Stimulated activated CD4-positive, alpha-beta T cell treated with anti-CD3 and anti-CD28 coated beads, Interleukin-2, amount 100 ng/mL, for 48 hours (primary cell): ENCODE measurements at regions not wholly inside any gene's neighbourhood (a gene's known extent, or its start where the extent isn't known, plus 50 kb on each side); places are given as distances from the start of the nearest gene placed in this dataset.
"Not testable (repeated sequence)": the region's sequence is repeated elsewhere in the genome, so short reads cannot be mapped to it uniquely, and the experiment has no call there.

Source experiments
- DNase-seq, 2 donors: peaks; one replicate each; pipeline ENCODE4 v3.0.0-alpha.2; 2020

- not testable (repeated sequence) for DNase-seq
These were observed 102.6 kb upstream of the OTOS start for GRCh38 chr2:240243049-240243448.

DNA sequence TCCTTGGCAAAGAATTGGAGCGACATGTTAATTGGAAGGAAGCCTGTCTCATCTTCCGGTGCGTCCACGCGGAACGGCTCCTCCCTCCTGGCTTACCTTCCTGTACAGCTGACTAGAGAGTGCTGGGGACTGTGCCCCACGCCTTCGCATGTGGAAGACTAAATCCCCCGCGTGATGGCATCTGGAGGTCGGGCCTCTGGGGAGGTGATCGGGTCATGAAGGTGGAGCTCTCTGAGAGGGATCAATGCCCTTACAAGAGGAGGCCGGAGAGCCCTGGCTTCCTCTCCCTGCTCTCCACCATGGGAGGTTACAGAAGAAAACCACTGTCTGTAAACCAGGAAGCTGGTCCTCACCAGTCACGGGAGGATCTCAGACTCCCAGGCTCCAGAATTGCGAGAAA is 104.1 kb upstream of the OTOS start:
- DNase-seq, result no peak

DNA sequence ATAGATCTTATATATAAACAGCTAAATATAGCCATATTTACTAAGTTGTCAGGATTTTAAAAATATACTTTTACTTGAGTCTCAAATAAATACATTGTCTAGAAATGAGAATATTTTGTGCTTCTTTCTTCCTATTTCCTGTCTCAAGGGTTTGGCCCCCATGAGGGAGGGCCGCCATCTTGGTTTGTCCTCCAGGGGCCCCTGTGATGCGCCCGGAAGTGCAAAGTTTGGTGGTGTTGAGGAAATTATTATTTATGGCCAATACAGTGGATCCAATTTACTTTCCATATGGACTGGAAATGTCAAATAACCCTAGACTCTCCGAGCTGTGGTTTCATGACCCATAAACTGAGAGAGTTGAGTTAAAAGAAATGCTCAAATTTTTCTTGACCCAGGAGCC is 104.7 kb upstream of the OTOS start:
- no peak for DNase-seq

DNA sequence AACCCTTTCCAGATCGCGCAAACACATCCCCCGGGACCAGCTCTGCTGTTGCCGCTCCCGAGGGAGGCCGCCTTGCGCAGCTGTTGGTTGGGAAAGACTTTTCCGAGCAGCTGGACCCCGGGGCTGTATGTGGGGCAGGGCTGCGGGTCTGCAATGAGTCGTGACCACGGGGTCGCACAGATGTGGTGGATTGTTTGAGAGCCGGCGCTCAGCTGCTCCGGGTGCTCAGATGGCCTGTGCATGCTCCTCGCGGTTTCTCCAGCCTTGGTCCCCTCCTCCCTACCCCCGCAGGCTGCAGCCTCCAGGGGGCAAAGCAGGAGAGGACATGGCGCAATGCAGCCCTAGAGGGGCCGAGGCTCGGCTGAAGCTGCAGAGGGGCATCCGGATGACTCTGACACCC is 105.2 kb upstream of the OTOS start:
- no peak for DNase-seq

GRCh38 chr2:240246173-240246820 is 105.8 kb upstream of the OTOS start:
- DNase-seq, result no peak

DNA sequence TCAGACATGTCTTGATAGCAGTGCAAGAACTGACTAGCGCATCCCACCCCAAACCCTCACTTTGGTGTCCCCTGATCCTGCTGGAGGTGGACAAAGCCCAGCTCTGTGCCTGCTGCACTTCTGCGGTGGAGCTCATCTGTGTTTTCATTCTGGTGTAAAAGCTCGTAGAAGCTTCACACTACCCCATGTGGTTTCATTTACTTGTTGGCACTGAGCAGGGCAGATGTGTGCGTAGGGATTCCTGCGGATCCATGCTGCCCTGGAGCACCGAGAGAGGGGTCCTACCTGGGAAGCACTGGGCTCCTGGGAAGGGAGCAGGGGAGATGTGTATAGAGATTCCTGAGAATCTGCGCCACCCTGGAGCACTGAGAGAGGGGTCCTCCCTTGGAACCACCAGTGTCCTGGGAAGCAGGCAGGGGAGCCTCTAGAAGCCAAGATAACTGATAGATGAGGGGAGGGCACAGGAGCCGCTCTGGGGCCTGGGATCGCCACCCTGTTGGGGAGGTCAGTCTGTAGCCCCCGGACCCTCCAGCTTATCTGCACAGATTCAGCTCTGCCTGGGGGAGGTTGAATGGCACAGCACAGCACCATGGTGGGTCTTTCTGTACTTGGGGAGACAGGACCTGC is 106.9 kb upstream of the OTOS start:
- DNase-seq, result no peak

GRCh38 chr2:240247868-240248720 is 107.6 kb upstream of the OTOS start:
- no peak for DNase-seq

DNA sequence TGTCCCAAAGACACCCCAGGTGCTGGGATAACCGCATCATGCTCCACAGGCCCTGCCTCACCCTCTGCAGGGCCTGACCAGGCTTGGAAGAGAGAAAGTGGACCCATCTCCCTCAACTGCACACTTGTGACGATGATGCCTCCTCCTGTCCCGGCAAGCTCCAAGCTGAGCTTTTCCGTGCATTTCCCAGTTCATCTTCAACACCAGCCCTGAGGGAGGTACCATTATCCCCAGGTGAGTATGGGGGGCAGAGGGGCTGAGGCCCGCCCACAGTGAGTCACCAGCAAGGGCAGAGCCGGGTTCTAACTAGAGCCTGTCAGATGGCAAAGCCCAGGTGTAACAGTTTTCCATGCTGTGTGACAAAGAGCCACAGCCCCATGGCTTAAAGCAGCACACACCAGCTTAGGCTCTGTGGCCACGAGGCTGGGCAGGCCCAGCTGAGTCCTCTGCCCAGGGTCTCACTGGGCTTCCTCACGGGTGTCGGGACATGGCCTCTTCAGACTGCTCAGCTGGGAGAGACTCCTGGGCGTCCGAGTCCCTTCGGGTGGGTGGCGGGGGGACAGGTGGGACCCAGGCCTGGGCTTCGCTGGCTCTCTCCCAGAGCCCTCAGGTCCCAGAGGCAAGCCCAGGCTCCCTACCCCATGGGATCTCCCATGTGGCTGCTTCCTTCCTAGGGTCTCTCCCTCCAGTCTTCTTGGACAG is 108.4 kb upstream of the OTOS start:
- no peak for DNase-seq

GRCh38 chr2:240249423-240250149 is 109.1 kb upstream of the OTOS start:
- DNase-seq, result no peak

DNA sequence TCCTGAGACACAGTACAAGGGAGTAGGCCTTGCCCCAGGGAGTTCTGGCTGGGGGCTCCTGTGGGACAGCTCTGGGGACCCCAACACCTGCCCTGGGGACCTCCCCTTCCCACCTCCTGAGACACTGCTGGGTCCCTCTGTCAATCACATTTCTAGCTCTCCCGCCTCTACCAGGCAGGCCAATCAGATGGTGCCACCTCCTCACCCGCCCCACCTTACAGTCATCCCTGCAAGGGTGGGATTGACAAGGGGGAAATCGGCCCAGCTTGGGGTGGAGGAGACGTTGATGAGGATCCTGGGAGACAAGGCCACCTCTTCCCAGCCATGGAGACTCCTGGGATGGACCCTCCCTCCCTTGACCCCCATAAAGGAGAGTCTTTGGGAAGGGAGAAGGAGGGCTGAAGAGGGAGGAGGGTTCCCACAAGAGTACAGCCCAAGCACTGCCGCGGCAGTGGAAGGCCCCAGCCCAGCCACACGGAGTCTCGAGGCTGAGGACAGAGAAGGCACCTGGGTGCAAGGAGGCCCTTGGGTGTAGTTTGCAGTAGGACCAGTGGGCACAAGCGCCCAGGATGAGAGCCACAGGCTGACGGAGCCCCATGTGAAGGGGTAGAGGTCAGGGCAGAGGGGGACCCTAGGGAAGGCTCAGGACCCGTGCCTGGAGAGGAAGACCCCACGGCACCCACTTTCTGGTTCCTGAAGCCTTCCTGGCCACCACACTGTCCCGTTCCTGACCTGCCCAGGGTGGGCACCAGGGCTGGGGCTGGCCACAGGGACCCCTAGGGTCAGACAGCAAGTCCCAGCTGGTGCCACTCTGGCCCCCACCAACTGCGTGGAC is 109.9 kb upstream of the OTOS start:
- no peak for DNase-seq

GRCh38 chr2:240250985-240251847 is 110.8 kb upstream of the OTOS start:
- DNase-seq, result no peak

DNA sequence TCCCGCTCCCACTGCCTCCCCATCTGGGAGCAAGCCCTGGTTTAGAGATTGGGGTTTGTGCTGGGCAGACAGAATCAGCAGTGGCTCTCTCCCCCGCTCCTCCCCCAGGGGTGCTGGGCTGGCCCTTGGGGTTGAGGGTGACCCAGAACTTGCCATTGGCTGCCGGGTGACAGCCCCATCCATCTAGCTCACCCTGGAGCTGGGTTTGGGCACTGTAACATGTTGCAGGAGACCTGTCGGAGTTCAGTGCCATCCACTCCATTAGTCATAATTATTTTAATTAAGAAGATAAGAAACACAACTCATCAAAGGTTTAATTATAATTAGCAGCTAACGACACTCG is 111.4 kb upstream of the OTOS start:
- DNase-seq, result no peak

DNA sequence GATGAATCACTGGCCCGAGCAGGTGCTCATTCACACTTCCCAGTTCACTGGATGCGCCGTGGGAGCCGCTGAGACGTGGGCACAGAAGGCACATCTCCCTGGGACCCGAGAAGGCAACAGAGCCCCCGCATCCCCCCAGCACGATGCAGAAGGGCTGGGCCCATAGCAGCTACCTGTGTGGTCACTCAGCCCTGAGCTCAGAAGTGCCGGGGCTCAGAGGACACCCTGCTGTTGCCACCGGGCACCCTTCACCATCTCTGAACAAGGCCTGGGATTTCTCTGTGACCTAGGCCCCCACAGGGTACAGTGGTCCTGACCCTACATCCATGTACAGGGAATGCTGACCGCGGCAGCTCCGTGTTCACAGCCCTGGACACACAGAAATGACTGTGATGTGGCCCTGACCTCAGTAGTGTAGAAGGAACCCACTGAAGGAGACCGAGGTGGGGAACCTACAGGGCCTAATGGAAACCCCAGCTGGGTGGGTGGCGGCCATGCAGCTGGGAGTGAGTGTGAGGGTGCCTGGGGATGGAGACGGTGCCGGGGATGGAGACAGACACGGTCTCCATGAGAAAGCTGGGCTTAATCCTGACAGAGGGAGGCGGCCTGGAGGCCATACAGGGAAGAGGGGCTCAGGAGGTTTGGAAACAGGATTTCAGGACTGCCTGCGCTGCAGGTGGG is 111.9 kb upstream of the OTOS start:
- no peak for DNase-seq

DNA sequence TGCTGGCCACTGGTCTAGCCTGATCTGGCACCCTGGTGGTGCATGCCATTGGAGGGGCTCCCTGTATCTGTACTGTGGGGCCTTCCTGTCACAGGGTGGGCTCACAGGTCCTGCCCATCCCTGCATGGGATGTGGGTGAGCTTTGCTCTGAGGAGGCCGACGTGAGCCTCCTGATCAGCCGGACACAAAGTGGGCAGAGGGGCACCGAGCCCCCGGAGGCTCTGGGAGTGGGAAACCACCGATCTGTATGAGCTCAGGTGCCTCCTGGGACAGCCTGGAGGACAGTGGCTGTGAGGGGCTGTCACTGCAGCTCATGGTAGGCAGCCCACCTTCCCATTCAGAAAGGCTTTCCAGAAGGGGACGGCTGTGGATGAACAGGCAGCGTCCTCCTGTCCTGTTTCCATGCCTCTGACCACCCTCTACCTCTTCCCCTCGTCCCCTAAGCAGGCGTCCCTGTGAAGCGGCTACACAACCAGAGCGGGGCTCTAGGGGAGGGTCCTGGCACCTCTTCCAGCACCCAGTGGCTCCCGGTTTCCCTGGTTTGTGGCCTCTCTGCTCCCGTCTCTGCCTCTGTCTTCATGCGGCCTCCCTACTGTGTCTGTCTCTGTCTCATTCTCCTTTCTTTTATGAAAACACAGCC is 112.5 kb upstream of the OTOS start:
- DNase-seq, result no peak

DNA sequence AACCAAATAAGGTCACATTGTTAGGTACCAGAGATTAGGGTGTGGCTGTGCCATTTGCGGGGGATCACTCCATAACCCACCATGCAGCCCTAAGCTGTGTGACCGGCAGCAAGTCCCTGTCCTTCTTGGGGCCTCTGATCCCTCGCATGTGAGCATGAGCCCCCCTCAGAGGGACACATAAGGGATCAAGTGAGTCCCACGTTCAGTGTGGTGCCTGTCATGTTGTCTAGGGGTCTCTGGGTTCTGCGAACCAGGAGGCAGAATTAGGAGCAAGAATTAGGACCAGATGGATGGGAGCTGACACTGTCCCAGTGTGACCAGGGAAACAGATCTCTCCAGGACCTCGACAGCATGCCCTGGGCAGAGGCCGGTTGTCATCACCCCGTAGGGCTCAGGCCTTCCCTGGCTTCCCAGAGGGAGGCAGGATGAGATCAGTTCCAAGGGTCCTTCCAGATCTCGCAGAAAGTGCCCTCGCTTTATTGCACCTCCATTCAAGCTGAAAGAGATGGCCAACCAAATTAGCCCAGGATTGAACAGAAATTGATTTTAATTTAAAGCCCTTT is 113.2 kb upstream of the OTOS start:
- DNase-seq, result no peak

DNA sequence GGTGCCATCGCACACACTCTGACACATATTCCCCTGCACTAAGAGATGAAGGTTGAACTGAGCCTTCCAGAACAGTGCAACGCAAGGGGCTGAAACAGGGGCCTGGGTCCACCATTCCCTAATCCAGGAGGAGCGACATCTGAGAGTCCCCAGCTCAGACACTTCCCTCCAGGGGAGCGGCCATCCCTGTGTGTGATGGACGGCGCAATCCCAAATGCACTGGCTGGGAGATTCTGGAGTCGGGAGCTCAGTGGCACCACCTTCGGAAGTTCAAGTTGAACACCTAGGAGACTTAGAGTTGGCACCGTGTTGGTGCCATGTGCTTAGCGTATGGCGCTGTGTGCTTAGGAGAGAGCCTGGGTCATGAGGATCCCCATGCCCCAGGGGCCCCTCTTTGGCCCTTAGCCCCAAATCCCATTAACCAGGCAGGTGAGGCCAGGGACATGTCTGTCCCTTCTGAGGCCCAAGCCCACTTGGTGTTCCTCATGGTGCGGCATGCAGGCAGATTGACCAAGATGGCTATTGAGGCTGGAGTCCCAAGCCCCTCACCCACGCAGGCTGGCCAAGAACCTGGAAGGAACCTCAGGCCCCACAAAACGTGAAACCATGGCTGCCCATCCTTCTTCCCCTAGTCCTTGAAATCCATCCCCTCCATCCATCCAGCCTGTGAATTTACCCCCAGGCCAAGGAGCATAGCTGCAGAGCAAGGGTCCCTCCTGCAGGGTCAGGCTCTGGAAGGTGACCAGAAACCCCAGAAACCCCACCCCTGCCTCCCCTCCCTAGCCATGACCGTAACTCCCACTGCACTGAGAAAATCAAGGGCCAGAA is 114.1 kb upstream of the OTOS start:
- DNase-seq, result no peak

GRCh38 chr2:240255165-240255491 is 114.7 kb upstream of the OTOS start:
- no peak for DNase-seq

- no peak for DNase-seq
These were observed 115.6 kb upstream of the OTOS start for GRCh38 chr2:240255811-240256703.
